HG03064 (cell line): ENCODE measurements at regions not wholly inside any gene's neighbourhood (a gene's known extent, or its start where the extent isn't known, plus 50 kb on each side); places are given as distances from the start of the nearest gene placed in this dataset.

Experiments used
- ATAC-seq: cut with Tn5 transposase; IDR thresholded peaks from one replicate; pipeline ENCODE4 v1.9.1; 2021; ENCODE audit warnings: low read depth; ENCODE audit not compliant: unreplicated experiment

- no peak for ATAC-seq
These were observed 872.5 kb upstream of the SLIT2 start for GRCh38 chr4:19379191-19379708.

GRCh38 chr4:19375931-19376330, 875.8 kb upstream of the SLIT2 start:
- no peak for ATAC-seq

- ATAC-seq: no peak
These were observed 876.4 kb upstream of the SLIT2 start for GRCh38 chr4:19375136-19375804.

GRCh38 chr4:19372390-19372789, 879.3 kb upstream of the SLIT2 start:
- no peak for ATAC-seq

GRCh38 chr4:19368800-19369199, 882.9 kb upstream of the SLIT2 start:
- no peak for ATAC-seq

GRCh38 chr4:19366916-19367315, 884.8 kb upstream of the SLIT2 start:
- ATAC-seq: no peak

GRCh38 chr4:19358015-19358414, 893.7 kb upstream of the SLIT2 start:
- no peak for ATAC-seq

- no peak for ATAC-seq
These were observed 902.3 kb upstream of the SLIT2 start for GRCh38 chr4:19349416-19349815.

GRCh38 chr4:19348746-19349145, 903.0 kb upstream of the SLIT2 start:
- ATAC-seq: no peak

GRCh38 chr4:19346636-19347035, 905.1 kb upstream of the SLIT2 start:
- no peak for ATAC-seq

GRCh38 chr4:19329631-19330030, 922.1 kb upstream of the SLIT2 start:
- no peak for ATAC-seq

- no peak for ATAC-seq
These were observed 922.6 kb upstream of the SLIT2 start for GRCh38 chr4:19329077-19329476.

GRCh38 chr4:19327364-19327763, 924.3 kb upstream of the SLIT2 start:
- ATAC-seq: no peak

GRCh38 chr4:19324184-19324583, 927.5 kb upstream of the SLIT2 start:
- ATAC-seq: no peak

GRCh38 chr4:19319607-19320006, 932.1 kb upstream of the SLIT2 start:
- no peak for ATAC-seq

- ATAC-seq: no peak
These were observed 934.3 kb upstream of the SLIT2 start for GRCh38 chr4:19317377-19317776.

GRCh38 chr4:19314116-19314515, 937.6 kb upstream of the SLIT2 start:
- ATAC-seq: no peak

GRCh38 chr4:19309378-19309777, 942.3 kb upstream of the SLIT2 start:
- no peak for ATAC-seq

- ATAC-seq: no peak
These were observed 947.7 kb upstream of the SLIT2 start for GRCh38 chr4:19304028-19304427.

GRCh38 chr4:19301527-19301926, 950.2 kb upstream of the SLIT2 start:
- ATAC-seq: no peak

- no peak for ATAC-seq
These were observed 951.5 kb upstream of the SLIT2 start for GRCh38 chr4:19300213-19300612.

GRCh38 chr4:19298998-19299397, 952.7 kb upstream of the SLIT2 start:
- no peak for ATAC-seq

- no peak for ATAC-seq
These were observed 957.9 kb upstream of the SLIT2 start for GRCh38 chr4:19293781-19294180.
